ENCODE measurements at regions not wholly inside any gene's neighbourhood (a gene's known extent, or its start where the extent isn't known, plus 50 kb on each side); places are given as distances from the start of the nearest gene placed in this dataset.

GRCh38 chr16:86683441-86684194 is 105.3 kb downstream of the FOXL1 start:
- Histone ChIP-seq H3K36me3 (ENCODE audit: control insufficient read depth in 1 of 2, insufficient read depth in 2 of 2, low read length in 1 of 2) (no peaks in the 10 kb centered on the region), H3K4me1 (ENCODE audit: control insufficient read depth in 1 of 2, insufficient read depth in 2 of 2, low read length in 2 of 2) (peaks cover 0 to 1% of the 10 kb centered on the region in 2 donors), H3K9me3 (ENCODE audit: control insufficient read depth, low read length) (no peaks in the 10 kb centered on the region), H3K27ac (ENCODE audit: low read depth in 1 of 2, low read length in 2 of 2) (peak overlapping the region in 1 of 2 donors; percentile 26), H3K27me3 (ENCODE audit: control insufficient read depth in 1 of 2, insufficient read depth in 2 of 2, low read length in 1 of 2) (no peaks in the 10 kb centered on the region), H3K4me3 (ENCODE audit: low read length in 2 of 2) (no peak overlapping the region)
- ATAC-seq (ENCODE audit: low FRiP score) (no peak), DNase-seq (no peak)
- WGBS, 2 donors = 51 to 61% methylated on average over 7 to 8 of the region's 8 CpGs
- intact Hi-C loops (cut with DNase I) = loop anchor here (5.0 kb wide), 3 partner anchors 71 to 379 kb away; partner anchors contain the start of gene FOXL1 (in 1 of the 2)

- 66 to 78% methylated on average over 2 of the region's 2 CpGs for WGBS, 2 donors
- ATAC-seq (ENCODE audit: low FRiP score) = no peak
- intact Hi-C loops (cut with DNase I) = no loop called here
- Histone ChIP-seq H3K4me3 (ENCODE audit: low read length in 2 of 2) (no peak overlapping the region), H3K9me3 (ENCODE audit: control insufficient read depth, low read length) (no peaks in the 10 kb centered on the region), H3K36me3 (ENCODE audit: control insufficient read depth in 1 of 2, insufficient read depth in 2 of 2, low read length in 1 of 2) (no peaks in the 10 kb centered on the region), H3K4me1 (ENCODE audit: control insufficient read depth in 1 of 2, insufficient read depth in 2 of 2, low read length in 2 of 2) (no peaks in the 10 kb centered on the region), H3K27ac (ENCODE audit: low read depth in 1 of 2, low read length in 2 of 2) (no peak overlapping the region), H3K27me3 (ENCODE audit: control insufficient read depth in 1 of 2, insufficient read depth in 2 of 2, low read length in 1 of 2) (no peaks in the 10 kb centered on the region)
- DNase-seq = no peak
Measured at GRCh38 chr16:86685076-86685475, 106.7 kb downstream of the FOXL1 start.

GRCh38 chr16:86690970-86691369 is 112.6 kb downstream of the FOXL1 start:
- ATAC-seq (ENCODE audit: low FRiP score) = no peak
- 87 to 92% methylated on average over 5 of the region's 5 CpGs for WGBS, 2 donors
- H3K27ac ChIP-seq (ENCODE audit: low read depth in 1 of 2, low read length in 2 of 2) = no peak overlapping the region
- no peaks in the 10 kb centered on the region for H3K36me3 ChIP-seq (ENCODE audit: control insufficient read depth in 1 of 2, insufficient read depth in 2 of 2, low read length in 1 of 2)
- intact Hi-C loops (cut with DNase I) = no loop called here
- H3K27me3 ChIP-seq (ENCODE audit: control insufficient read depth in 1 of 2, insufficient read depth in 2 of 2, low read length in 1 of 2) = no peaks in the 10 kb centered on the region
- no peak overlapping the region for H3K4me3 ChIP-seq (ENCODE audit: low read length in 2 of 2)
- no peaks in the 10 kb centered on the region for H3K4me1 ChIP-seq (ENCODE audit: control insufficient read depth in 1 of 2, insufficient read depth in 2 of 2, low read length in 2 of 2)
- DNase-seq = no peak
- no peaks in the 10 kb centered on the region for H3K9me3 ChIP-seq (ENCODE audit: control insufficient read depth, low read length)

GRCh38 chr16:86692426-86692825 is 114.1 kb downstream of the FOXL1 start:
- ATAC-seq (ENCODE audit: low FRiP score) (no peak), DNase-seq (no peak)
- no peaks in the 10 kb centered on the region for H3K36me3 ChIP-seq (ENCODE audit: control insufficient read depth in 1 of 2, insufficient read depth in 2 of 2, low read length in 1 of 2)
- WGBS, 2 donors = 56 to 66% methylated on average over 10 of the region's 10 CpGs
- intact Hi-C loops (cut with DNase I) = no loop called here
- no peaks in the 10 kb centered on the region for H3K9me3 ChIP-seq (ENCODE audit: control insufficient read depth, low read length)
- no peak overlapping the region for H3K4me3 ChIP-seq (ENCODE audit: low read length in 2 of 2)
- H3K27me3 ChIP-seq (ENCODE audit: control insufficient read depth in 1 of 2, insufficient read depth in 2 of 2, low read length in 1 of 2) = no peaks in the 10 kb centered on the region
- H3K27ac ChIP-seq (ENCODE audit: low read depth in 1 of 2, low read length in 2 of 2) = no peak overlapping the region
- no peaks in the 10 kb centered on the region for H3K4me1 ChIP-seq (ENCODE audit: control insufficient read depth in 1 of 2, insufficient read depth in 2 of 2, low read length in 2 of 2)

- H3K36me3 ChIP-seq (ENCODE audit: control insufficient read depth in 1 of 2, insufficient read depth in 2 of 2, low read length in 1 of 2) = no peaks in the 10 kb centered on the region
- ATAC-seq (ENCODE audit: low FRiP score) (no peak), DNase-seq (no peak)
- no peaks in the 10 kb centered on the region for H3K27me3 ChIP-seq (ENCODE audit: control insufficient read depth in 1 of 2, insufficient read depth in 2 of 2, low read length in 1 of 2)
- no peaks in the 10 kb centered on the region for H3K9me3 ChIP-seq (ENCODE audit: control insufficient read depth, low read length)
- 88 to 90% methylated on average over 5 of the region's 5 CpGs for WGBS, 2 donors
- no peak overlapping the region for H3K4me3 ChIP-seq (ENCODE audit: low read length in 2 of 2)
- no peak overlapping the region for H3K27ac ChIP-seq (ENCODE audit: low read depth in 1 of 2, low read length in 2 of 2)
- no peaks in the 10 kb centered on the region for H3K4me1 ChIP-seq (ENCODE audit: control insufficient read depth in 1 of 2, insufficient read depth in 2 of 2, low read length in 2 of 2)
- intact Hi-C loops (cut with DNase I) = no loop called here
Measured at GRCh38 chr16:86693033-86693432, 114.7 kb downstream of the FOXL1 start.

- intact Hi-C loops (cut with DNase I) = no loop called here
- WGBS, 2 donors = 10 to 15% methylated on average over 3 of the region's 3 CpGs
Measured at GRCh38 chr16:86697715-86698114, 119.4 kb downstream of the FOXL1 start.

GRCh38 chr16:86700046-86700945 is 121.9 kb downstream of the FOXL1 start:
- intact Hi-C loops (cut with DNase I) = no loop called here
- 91 to 93% methylated on average over 28 of the region's 28 CpGs for WGBS, 2 donors
- no peaks in the 10 kb centered on the region for H3K36me3 ChIP-seq (ENCODE audit: control insufficient read depth in 1 of 2, insufficient read depth in 2 of 2, low read length in 1 of 2)
- H3K27ac ChIP-seq (ENCODE audit: low read depth in 1 of 2, low read length in 2 of 2) = no peak overlapping the region
- no peaks in the 10 kb centered on the region for H3K9me3 ChIP-seq (ENCODE audit: control insufficient read depth, low read length)
- H3K27me3 ChIP-seq (ENCODE audit: control insufficient read depth in 1 of 2, insufficient read depth in 2 of 2, low read length in 1 of 2) = no peaks in the 10 kb centered on the region
- DNase-seq = no peak
- ATAC-seq (ENCODE audit: low FRiP score) = peak; percentile 29
- no peaks in the 10 kb centered on the region for H3K4me1 ChIP-seq (ENCODE audit: control insufficient read depth in 1 of 2, insufficient read depth in 2 of 2, low read length in 2 of 2)
- no peak overlapping the region for H3K4me3 ChIP-seq (ENCODE audit: low read length in 2 of 2)

More at GRCh38 chr16:86697715-86698114, 119.4 kb downstream of the FOXL1 start:
- no peak overlapping the region for H3K4me3 ChIP-seq (ENCODE audit: low read length in 2 of 2)
- H3K4me1 ChIP-seq (ENCODE audit: control insufficient read depth in 1 of 2, insufficient read depth in 2 of 2, low read length in 2 of 2) = no peaks in the 10 kb centered on the region
- no peaks in the 10 kb centered on the region for H3K9me3 ChIP-seq (ENCODE audit: control insufficient read depth, low read length)
- H3K27me3 ChIP-seq (ENCODE audit: control insufficient read depth in 1 of 2, insufficient read depth in 2 of 2, low read length in 1 of 2) = no peaks in the 10 kb centered on the region
- DNase-seq = no peak
- H3K27ac ChIP-seq (ENCODE audit: low read depth in 1 of 2, low read length in 2 of 2) = no peak overlapping the region
- ATAC-seq (ENCODE audit: low FRiP score) = no peak
- H3K36me3 ChIP-seq (ENCODE audit: control insufficient read depth in 1 of 2, insufficient read depth in 2 of 2, low read length in 1 of 2) = no peaks in the 10 kb centered on the region

GRCh38 chr16:86701286-86701975 is 123.1 kb downstream of the FOXL1 start:
- intact Hi-C loops (cut with DNase I) = no loop called here

More at GRCh38 chr16:86701286-86701975, 123.1 kb downstream of the FOXL1 start:
- no peaks in the 10 kb centered on the region for H3K36me3 ChIP-seq (ENCODE audit: control insufficient read depth in 1 of 2, insufficient read depth in 2 of 2, low read length in 1 of 2)
- H3K27me3 ChIP-seq (ENCODE audit: control insufficient read depth in 1 of 2, insufficient read depth in 2 of 2, low read length in 1 of 2) = no peaks in the 10 kb centered on the region
- ATAC-seq (ENCODE audit: low FRiP score) (no peak), DNase-seq (no peak)
- no peak overlapping the region for H3K27ac ChIP-seq (ENCODE audit: low read depth in 1 of 2, low read length in 2 of 2)
- H3K4me3 ChIP-seq (ENCODE audit: low read length in 2 of 2) = no peak overlapping the region
- no peaks in the 10 kb centered on the region for H3K9me3 ChIP-seq (ENCODE audit: control insufficient read depth, low read length)
- H3K4me1 ChIP-seq (ENCODE audit: control insufficient read depth in 1 of 2, insufficient read depth in 2 of 2, low read length in 2 of 2) = no peaks in the 10 kb centered on the region
- 97 to 98% methylated on average over 30 of the region's 30 CpGs for WGBS, 2 donors

All from aorta (tissue), 5 donors.